Islet of Langerhans (tissue), 1 donor: ENCODE measurements at regions not wholly inside any gene's neighbourhood (a gene's known extent, or its start where the extent isn't known, plus 50 kb on each side); places are given as distances from the start of the nearest gene placed in this dataset.
"Not testable (repeated sequence)": the region's sequence is repeated elsewhere in the genome, so short reads cannot be mapped to it uniquely, and the experiment has no call there.

ENCODE experiments used
- FAIRE-seq: peaks from one replicate; lab custom pipeline; 2011; peaks lifted over from hg19 to GRCh38; lab: Jason Lieb, UNC

- no peak for FAIRE-seq
These were observed 590.3 kb upstream of the CDH2 start for GRCh38 chr18:28767201-28767600.

GRCh38 chr18:28766721-28767120 is 589.8 kb upstream of the CDH2 start:
- FAIRE-seq: no peak

GRCh38 chr18:28766027-28766426 is 589.1 kb upstream of the CDH2 start:
- no peak for FAIRE-seq

GRCh38 chr18:28760299-28760698 is 583.4 kb upstream of the CDH2 start:
- no peak for FAIRE-seq

- FAIRE-seq: no peak
These were observed 580.6 kb upstream of the CDH2 start for GRCh38 chr18:28757466-28758008.

GRCh38 chr18:28743115-28743514 is 566.2 kb upstream of the CDH2 start:
- FAIRE-seq: no peak

GRCh38 chr18:28740575-28740974 is 563.6 kb upstream of the CDH2 start:
- no peak for FAIRE-seq

- no peak for FAIRE-seq
These were observed 560.0 kb upstream of the CDH2 start for GRCh38 chr18:28736951-28737350.

- no peak for FAIRE-seq
These were observed 559.3 kb upstream of the CDH2 start for GRCh38 chr18:28736223-28736622.

GRCh38 chr18:28735731-28736130 is 558.8 kb upstream of the CDH2 start:
- no peak for FAIRE-seq

GRCh38 chr18:28729321-28729720 is 552.4 kb upstream of the CDH2 start:
- FAIRE-seq: no peak

GRCh38 chr18:28728891-28729290 is 552.0 kb upstream of the CDH2 start:
- FAIRE-seq: no peak

- FAIRE-seq: not testable (repeated sequence)
These were observed 550.3 kb upstream of the CDH2 start for GRCh38 chr18:28727189-28727588.

GRCh38 chr18:28725876-28726275 is 548.9 kb upstream of the CDH2 start:
- FAIRE-seq: no peak

GRCh38 chr18:28723506-28723905 is 546.6 kb upstream of the CDH2 start:
- FAIRE-seq: no peak

GRCh38 chr18:28718696-28719095 is 541.8 kb upstream of the CDH2 start:
- FAIRE-seq: no peak

GRCh38 chr18:28716338-28716737 is 539.4 kb upstream of the CDH2 start:
- no peak for FAIRE-seq

- FAIRE-seq: no peak
These were observed 538.3 kb upstream of the CDH2 start for GRCh38 chr18:28715206-28715605.

- no peak for FAIRE-seq
These were observed 537.6 kb upstream of the CDH2 start for GRCh38 chr18:28714498-28714897.

GRCh38 chr18:28712796-28713425 is 536.0 kb upstream of the CDH2 start:
- no peak for FAIRE-seq

- FAIRE-seq: no peak
These were observed 535.2 kb upstream of the CDH2 start for GRCh38 chr18:28712172-28712571.

- no peak for FAIRE-seq
These were observed 534.2 kb upstream of the CDH2 start for GRCh38 chr18:28711096-28711495.

- FAIRE-seq: no peak
These were observed 530.1 kb upstream of the CDH2 start for GRCh38 chr18:28707006-28707405.

- FAIRE-seq: no peak
These were observed 529.5 kb upstream of the CDH2 start for GRCh38 chr18:28706397-28706796.

GRCh38 chr18:28705482-28705881 is 528.6 kb upstream of the CDH2 start:
- no peak for FAIRE-seq
